ENCODE measurements at regions not wholly inside any gene's neighbourhood (a gene's known extent, or its start where the extent isn't known, plus 50 kb on each side); places are given as distances from the start of the nearest gene placed in this dataset.

GRCh38 chr9:87446527-87446926 lies 51.1 kb upstream of the DAPK1 start:
- no peak for DNase-seq (ENCODE audit: low read depth in 2 of 2)

- no peak for DNase-seq (ENCODE audit: low read depth in 2 of 2)
Measured at GRCh38 chr9:87447547-87448432, 49.9 kb upstream of the DAPK1 start.

All from fibroblast of skin of left biceps (primary cell).